ENCODE measurements at regions not wholly inside any gene's neighbourhood (a gene's known extent, or its start where the extent isn't known, plus 50 kb on each side); places are given as distances from the start of the nearest gene placed in this dataset.

- no peak for DNase-seq (ENCODE audit: low read depth)
These were observed 73.3 kb downstream of the RFC3 start for GRCh38 chr13:33891196-33891742.

DNA sequence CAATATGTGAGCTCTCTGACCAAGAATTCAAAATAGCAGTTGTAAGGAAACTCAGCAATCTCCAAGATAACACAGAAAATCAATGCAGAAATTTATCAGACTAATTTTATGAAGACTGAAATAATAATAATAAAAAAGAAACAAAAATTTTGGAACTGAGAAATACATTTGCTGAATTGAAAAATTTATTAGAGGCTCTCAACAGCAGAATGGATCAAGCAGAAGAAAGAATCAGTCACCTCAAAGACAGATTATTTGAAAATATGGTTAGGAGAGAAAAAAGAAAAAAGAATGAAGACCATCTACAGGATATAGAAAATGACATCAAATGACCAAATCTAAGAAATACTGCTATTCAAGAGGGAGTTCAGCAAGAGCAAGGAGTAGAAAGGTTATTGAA lies 75.6 kb downstream of the RFC3 start:
- DNase-seq (ENCODE audit: low read depth) = no peak

DNA sequence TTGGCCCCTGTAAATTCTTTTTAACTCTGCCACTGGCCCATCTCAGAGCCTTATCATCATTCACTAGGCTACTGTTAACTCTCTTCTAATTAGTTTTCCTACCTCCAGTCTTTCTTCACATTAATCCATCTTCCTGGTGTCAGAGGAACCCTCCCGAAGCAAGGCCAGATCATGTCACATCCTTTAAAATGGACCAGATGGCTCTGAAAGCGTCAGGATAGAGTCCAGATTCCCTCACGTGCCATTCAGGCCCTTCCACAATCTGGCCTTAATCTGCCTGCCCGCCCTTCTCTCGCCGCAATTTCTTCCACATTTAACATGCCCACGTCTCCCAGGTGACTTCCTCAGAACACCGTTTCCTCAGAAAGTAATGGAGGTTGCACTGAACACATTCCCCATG lies 86.5 kb downstream of the RFC3 start:
- DNase-seq (ENCODE audit: low read depth) = no peak

DNA sequence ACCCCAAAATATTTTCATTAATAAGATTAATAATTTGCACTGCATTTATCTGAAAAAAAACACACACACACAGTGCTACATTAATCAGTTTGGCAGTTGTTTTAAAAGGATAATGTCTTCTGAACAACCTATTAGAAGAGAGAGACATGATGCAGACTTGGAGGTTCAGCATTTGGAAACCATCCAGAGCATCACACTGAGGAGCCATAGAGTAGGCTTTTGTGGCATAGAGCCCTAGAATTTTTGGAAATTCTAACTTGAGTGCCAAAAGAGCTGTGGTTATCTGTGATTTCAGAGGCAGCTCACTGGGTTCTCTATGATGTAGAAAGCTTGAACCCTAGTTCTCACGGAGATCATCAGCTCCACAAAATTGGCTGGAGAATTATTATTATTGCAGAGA lies 90.2 kb downstream of the RFC3 start:
- DNase-seq (ENCODE audit: low read depth) = no peak

DNA sequence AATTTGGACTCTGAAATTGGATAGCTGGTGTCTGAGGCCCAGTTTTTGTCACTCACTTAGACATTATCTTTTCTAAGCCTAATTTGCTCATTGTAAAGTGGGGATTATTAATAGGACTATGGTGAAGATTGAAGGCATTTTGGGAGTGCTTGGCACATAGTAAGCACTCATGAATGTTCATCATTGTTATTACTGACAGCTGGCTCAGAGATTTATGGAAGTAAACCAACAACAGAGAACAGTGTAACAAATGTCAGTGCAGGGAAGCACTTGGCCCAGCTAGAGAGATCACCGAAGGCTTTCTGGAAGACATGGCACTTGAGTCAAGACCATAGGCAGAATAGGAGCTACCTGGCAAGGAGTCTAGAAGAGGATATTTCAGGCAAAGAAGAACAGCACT lies 92.3 kb downstream of the RFC3 start:
- no peak for DNase-seq (ENCODE audit: low read depth)

DNA sequence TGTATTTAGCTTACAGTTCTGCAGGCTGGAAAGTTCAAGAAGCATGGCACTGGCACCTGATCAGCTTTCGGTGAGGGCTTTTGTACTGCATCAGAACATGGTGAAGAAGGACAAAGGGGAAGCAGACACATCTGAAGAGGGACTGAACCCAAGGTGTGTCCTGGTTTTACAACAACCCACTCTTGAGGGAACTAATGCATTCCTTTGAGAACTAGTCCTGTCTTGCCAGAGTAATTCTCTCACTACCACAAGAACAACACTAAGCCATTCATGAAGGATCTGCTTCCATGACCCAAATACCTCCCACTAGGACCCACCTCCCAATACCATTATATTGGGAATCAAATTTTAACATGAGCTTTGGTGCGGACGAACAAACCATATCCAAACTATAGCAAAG lies 93.6 kb downstream of the RFC3 start:
- DNase-seq (ENCODE audit: low read depth) = no peak

DNA sequence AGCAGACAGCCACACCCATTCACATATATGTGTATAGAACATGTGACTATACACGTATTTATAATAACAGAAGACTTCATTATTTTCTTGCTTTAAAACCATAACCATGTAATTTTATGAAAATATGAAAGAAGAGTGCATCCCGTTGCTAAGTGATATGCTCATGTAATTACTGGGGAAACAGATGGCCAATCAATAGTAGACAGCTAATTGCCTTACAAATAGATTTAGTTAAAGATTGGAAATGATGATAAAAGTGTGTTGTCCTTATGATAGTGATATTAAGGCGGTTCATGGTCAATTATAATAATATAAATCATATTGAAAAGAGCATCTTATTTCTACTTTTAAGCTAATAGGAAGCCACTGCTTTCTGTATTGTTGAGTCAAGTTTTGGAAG lies 95.9 kb downstream of the RFC3 start:
- DNase-seq (ENCODE audit: low read depth) = no peak

GRCh38 chr13:33917190-33917589 lies 99.2 kb downstream of the RFC3 start:
- DNase-seq (ENCODE audit: low read depth) = no peak

GRCh38 chr13:33918199-33918932 lies 100.4 kb downstream of the RFC3 start:
- DNase-seq (ENCODE audit: low read depth) = peak; percentile 82

GRCh38 chr13:33919120-33919519 lies 101.2 kb downstream of the RFC3 start:
- DNase-seq (ENCODE audit: low read depth) = no peak

DNA sequence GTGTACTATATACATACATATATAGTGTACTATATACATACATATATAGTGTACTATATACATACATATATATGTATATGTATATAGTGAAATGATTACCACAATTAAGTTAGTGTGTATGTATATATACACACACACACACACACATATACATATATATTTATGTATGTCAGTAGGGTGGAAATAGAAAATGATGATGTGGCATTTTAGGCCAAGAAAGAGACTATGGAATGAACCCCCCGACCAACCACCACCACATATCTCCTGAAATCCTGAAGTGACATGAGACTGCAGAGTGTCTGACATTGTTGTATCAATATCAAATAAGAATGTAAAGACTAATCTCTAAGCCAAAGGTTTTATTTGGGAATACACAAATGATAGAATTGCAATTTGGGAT lies 107.6 kb downstream of the RFC3 start:
- DNase-seq (ENCODE audit: low read depth) = no peak

DNA sequence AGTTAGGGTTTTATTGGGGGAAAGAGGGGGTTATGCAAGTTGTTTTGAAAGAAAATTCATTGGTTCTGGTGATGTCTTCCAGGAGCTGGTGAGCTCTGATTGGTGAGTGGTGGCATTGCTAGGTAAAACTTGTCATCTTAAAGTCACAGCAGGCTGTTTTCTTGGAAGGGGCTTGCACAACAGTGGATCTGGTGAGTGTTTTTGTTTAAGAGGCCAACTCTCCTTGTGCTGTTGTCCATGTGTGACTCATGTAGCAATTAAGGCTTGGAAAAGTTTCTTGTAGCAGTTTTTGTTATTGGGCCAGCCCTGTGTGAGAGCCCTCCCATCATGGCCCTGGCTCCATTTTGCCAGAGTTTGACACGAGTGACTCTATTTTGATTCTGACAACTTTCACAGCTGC lies 109.4 kb downstream of the RFC3 start:
- DNase-seq (ENCODE audit: low read depth) = peak; percentile 71

DNA sequence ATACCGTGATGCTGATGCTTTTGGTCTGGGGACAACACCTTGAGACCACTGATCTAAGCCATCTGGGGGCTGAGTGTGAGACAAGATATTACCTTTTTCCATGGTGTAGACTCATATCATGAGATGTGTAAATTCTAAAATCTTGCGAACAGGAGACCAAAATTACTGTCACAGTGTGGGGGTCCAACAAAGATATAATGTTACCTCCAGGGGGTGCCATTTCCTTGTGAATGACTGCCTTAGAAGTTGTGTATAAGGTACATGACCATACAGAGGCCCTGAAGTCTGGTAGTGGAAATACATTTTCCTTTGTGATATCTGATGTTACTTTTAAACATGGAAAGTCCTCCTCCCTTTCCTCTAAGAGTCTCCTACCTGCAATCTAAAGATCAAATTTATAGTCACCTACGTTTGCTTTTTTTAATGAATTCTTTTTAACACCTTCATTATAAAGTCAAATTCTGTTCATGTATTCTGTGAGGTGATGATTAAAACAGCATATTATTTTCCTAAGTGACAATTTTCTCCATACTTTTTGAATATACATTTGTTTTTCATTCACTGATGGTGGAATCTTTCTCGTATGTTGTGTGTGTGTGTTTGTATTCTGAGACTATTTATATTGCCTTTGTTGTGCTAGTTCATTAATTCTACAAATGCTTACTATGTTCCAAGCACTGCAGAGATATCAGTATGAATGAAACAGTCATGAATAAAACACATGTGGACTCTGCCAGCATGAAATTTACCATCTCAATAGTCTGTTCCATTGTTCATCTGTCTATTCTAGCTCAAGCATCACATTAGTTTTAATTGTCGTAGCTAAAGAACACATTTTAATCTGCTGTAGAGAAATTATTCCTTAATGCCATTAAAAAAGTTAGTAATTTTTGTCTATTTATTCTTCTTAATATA lies 113.7 kb downstream of the RFC3 start:
- DNase-seq (ENCODE audit: low read depth) = peak; percentile 50

- no peak for DNase-seq (ENCODE audit: low read depth)
These were observed 114.9 kb downstream of the RFC3 start for GRCh38 chr13:33932769-33933406.

GRCh38 chr13:33933810-33934209 lies 115.9 kb downstream of the RFC3 start:
- no peak for DNase-seq (ENCODE audit: low read depth)

- DNase-seq (ENCODE audit: low read depth) = no peak
These were observed 116.4 kb downstream of the RFC3 start for GRCh38 chr13:33934343-33934742.

GRCh38 chr13:33934951-33935371 lies 117.0 kb downstream of the RFC3 start:
- DNase-seq (ENCODE audit: low read depth) = no peak

GRCh38 chr13:33935969-33936368 lies 118.0 kb downstream of the RFC3 start:
- DNase-seq (ENCODE audit: low read depth) = no peak

- DNase-seq (ENCODE audit: low read depth) = peak; percentile 26
These were observed 119.6 kb downstream of the RFC3 start for GRCh38 chr13:33937373-33938098.

DNA sequence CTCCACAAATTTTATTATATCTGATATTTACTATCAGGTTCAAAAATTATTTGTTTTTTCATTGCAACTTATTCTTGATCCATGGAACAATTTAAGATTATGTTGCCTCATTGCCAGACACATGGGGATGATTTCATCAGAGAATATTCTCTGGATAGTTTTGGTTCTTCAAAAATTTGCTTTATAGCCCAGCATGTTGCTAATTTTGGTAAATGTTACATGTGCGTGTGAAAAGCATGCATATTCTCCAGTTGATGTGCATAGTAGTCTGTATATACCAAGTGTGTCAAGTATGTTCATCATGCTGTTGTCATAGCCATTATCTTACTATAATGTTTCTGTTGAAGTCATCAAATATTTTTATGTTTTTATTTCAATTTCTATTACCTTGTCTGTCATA lies 122.3 kb downstream of the RFC3 start:
- no peak for DNase-seq (ENCODE audit: low read depth)

DNA sequence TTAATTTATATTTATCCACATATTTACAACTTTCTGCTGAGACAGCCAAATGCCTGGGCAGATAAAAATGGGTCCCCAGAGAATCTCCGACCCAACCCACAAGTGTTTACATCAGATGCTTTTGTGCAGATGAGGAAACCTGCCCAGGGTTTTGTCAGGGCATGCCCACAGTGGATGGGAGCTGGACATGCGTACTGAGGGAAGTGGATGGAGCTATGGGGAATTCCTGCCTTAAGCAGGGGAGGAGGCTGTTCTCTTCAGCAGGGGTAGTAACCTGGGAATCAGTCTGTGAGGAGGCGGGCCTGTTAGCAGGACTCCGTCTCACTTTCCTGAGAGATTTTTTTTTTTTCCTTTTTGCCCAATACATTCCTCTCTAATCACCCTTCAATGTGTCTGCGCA lies 122.9 kb downstream of the RFC3 start:
- DNase-seq (ENCODE audit: low read depth) = peak; percentile 11

Data from HT1080 (cell line).